Fibroblast of villous mesenchyme (primary cell): ENCODE measurements at regions not wholly inside any gene's neighbourhood (a gene's known extent, or its start where the extent isn't known, plus 50 kb on each side); places are given as distances from the start of the nearest gene placed in this dataset.
A peak's percentile ranks its signal among the peaks of the same experiment; 100 is the strongest.

Experiments
- DNase-seq: peaks from one replicate; pipeline ENCODE4 v3.0.0-alpha.2; 2010; ENCODE audit warnings: low read depth
- H3K4me3 ChIP-seq: 2 replicates; pipeline ENCODE4 v1.5.1; 2011; ENCODE audit warnings: low read depth, mild to moderate bottlenecking, low read length
- CTCF ChIP-seq: IDR thresholded peaks from 2 replicates; pipeline ENCODE4 v1.5.1; 2012; ENCODE audit warnings: low read depth, mild to moderate bottlenecking, low read length; ENCODE audit not compliant: insufficient read depth

- no peak overlapping the region for H3K4me3 ChIP-seq
- DNase-seq = peak; percentile 8
Measured at GRCh38 chr6:14321992-14322772, 204.6 kb downstream of the CD83 start.

GRCh38 chr6:14322841-14323240 is 205.3 kb downstream of the CD83 start:
- no peak for TF ChIP-seq CTCF
- DNase-seq = no peak

More at GRCh38 chr6:14321992-14322772, 204.6 kb downstream of the CD83 start:
- TF ChIP-seq CTCF = peak; percentile 28

DNA sequence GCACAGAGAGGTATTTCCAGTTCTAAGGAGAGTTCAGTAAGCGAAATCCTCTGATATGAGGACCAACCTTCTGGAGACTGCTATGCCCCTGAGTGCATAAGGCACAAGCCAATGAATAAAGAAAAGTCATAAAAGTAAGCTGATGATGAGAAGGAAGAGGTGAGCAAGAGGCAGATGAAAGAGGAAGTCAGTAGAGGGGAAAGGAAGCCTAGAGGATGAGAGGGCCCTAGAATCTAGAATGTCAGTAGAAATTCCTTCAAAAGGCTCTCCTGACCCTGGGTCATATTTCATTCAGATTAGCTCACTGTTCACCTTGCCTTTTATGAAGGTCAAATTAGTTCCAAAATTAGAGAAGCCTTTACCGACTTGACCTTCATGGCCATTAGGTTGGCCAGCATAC is 209.2 kb downstream of the CD83 start:
- no peak for TF ChIP-seq CTCF
- no peak overlapping the region for H3K4me3 ChIP-seq
- DNase-seq = no peak

More at GRCh38 chr6:14322841-14323240, 205.3 kb downstream of the CD83 start:
- no peak overlapping the region for H3K4me3 ChIP-seq

GRCh38 chr6:14328163-14328562 is 210.6 kb downstream of the CD83 start:
- H3K4me3 ChIP-seq = no peak overlapping the region
- TF ChIP-seq CTCF = no peak
- no peak for DNase-seq

DNA sequence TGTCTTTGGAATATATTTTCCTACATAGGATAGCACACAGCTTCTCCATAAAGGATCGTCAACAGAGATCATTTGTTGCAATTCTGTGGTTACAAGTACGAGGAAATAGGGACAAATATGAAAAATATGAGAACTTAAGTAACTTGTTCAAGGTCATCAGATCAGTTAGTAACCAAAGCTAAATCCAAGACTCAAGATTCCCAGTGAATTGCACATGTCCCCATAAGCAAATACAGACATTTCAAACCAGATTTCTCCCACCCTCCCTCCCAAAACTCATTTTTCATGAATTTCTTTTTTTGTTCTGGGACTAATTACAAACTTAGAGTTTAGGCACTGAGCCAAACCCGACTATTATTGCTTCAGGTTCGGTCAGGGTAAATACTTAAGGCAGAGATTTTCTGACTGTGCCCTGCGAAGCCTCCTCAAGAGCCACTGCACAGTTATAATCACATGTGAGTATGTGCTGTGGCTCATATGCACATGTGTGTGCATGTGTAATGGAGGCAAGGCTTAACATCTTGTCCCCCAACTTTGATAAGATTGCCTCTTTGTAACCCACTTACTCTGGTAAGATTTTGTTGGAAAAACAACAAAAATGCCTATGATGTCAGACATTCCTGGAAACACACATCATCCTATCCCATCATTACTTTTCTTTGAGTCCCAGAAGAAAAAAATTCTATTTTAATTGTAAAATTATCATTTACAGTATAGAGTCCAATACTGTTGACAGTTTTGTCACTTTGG is 216.2 kb downstream of the CD83 start:
- TF ChIP-seq CTCF = no peak
- DNase-seq = peak; percentile 49
- no peak overlapping the region for H3K4me3 ChIP-seq

DNA sequence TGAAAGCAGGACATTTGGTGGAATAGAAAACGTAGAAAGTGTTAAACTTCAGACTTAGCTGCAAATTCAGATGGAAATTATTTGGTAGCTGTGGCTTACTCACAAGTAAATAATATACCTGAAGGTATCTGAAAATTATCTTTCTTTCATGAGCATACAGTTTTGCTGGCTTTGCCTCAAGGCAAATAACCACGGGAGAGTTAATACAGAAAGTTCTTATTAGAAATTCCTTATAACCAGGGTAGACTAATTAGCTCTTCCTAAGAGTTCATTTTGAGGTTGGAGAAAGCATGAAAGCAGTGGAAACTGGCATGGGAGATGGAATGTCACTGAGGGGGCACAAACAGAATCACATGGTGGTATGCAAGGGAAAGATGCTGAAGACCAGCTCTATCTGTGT is 217.5 kb downstream of the CD83 start:
- no peak overlapping the region for H3K4me3 ChIP-seq
- TF ChIP-seq CTCF = no peak
- no peak for DNase-seq

- no peak overlapping the region for H3K4me3 ChIP-seq
- DNase-seq = peak; percentile 5
- TF ChIP-seq CTCF = no peak
Measured at GRCh38 chr6:14337152-14337551, 219.6 kb downstream of the CD83 start.
